D341Med (cell line): ENCODE measurements at regions not wholly inside any gene's neighbourhood (a gene's known extent, or its start where the extent isn't known, plus 50 kb on each side); places are given as distances from the start of the nearest gene placed in this dataset.

Experiments
- DNase-seq: peaks from one replicate; pipeline ENCODE4 v3.0.0; 2012; ENCODE audit warnings: low spot score

DNA sequence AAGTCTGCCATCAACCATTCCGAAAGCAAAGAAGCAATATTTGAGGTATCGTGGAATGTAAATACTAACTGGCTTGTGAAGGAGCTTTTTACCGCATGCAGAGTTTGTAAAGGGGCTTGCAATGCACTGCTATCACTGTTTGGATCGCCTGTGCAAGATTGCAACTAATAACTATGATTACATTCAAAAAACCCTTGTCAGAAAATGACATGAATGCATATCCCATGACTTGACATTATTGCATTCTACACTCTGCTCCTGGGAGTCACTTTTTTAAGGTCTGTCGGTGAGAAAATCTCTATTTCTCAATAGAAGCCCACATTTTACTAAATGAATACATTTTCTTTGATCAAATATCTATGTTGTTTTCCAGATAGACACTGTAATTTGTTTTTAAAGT lies 335.4 kb upstream of the SPTLC3 start:
- DNase-seq = no peak

DNA sequence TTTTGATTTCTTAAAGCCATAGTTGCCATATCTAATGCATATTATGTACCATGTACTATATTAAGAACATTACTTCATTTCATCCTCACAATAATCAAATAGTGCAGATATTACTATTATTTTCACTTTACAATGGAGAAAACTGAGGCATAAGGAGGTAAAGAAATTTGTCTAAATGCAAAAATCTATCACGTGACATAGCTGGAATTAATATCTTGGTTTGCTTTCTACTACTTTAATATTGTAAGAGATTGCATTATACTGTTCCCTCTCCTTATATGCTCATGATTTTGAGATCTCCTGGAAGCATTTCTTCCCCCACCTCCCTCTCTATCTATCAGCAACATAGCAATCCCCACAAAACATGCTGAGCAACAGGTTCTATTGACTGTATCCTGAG lies 330.8 kb upstream of the SPTLC3 start:
- DNase-seq = no peak

DNA sequence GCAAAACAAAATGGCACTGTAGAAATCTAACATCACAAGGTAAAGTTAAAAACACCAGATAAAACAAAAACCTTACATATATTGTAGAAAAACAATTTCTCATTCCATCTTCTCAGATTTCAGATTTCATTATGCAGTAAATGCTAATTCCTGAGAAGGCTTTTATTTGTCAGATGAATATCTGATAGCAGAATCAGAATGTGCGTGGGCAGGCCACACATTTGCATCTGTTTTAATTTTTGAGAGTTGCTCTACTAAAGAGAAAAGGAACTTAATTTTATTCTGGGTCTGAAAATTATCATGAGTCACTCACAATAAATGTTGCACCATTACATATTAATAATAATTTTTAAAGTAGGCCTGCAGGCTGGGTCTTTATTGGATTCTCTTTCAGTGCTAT lies 329.3 kb upstream of the SPTLC3 start:
- DNase-seq = no peak

DNA sequence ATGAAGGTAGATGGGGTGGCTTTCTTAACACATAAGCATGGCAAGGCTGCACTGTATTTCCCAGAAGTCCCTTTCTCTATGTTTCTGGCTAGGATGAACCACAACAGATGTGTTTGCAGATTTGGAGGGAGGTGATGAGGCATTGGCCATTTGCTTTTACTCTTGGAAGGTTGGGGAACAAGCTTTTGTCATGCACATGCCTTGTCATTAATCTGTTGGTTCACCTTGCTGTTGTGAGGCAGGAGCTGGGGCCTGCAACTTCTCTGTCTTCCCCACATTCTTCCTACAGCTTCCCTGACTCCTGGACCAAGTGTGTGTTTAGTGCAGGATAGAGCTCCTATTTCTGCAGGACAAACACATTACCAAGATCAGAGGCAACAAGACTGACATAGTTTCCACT lies 326.2 kb upstream of the SPTLC3 start:
- no peak for DNase-seq

DNA sequence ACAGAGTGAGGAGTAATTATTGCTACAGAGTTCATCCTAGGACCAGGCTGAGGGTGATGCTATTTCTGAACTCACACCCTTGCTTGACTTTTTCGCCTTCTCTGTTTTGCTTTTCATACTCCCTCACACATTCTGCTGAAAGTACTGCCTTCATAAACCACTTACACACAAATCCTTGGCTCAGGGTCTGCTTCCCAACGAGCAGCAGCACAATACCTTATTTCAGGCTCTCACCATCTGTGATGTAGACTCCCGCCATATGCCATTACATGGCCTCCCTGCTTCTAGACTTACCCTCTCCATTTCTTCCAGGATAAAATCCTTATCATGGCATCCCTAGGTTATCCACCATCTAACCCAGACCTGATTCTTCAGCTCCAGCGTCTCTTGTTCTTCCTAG lies 321.3 kb upstream of the SPTLC3 start:
- DNase-seq = no peak

DNA sequence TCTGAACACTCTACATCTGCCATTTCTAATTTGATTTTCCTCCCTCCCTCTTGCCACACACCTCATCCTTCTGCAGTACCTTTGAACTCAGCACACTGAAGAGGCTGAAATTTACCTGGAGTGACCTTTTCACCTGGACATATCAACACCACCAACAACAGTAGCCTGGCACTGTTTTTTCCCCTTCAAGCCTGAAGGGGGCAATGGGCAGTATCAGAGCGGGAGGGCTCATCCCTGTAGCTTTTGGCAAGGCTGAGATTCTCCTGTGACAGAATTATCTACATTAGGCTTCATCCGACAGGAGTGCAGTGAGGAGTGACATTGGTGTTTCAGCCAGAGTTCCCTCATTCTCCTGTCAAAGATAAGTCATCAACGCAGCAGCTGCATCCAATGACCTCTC lies 312.8 kb upstream of the SPTLC3 start:
- no peak for DNase-seq

DNA sequence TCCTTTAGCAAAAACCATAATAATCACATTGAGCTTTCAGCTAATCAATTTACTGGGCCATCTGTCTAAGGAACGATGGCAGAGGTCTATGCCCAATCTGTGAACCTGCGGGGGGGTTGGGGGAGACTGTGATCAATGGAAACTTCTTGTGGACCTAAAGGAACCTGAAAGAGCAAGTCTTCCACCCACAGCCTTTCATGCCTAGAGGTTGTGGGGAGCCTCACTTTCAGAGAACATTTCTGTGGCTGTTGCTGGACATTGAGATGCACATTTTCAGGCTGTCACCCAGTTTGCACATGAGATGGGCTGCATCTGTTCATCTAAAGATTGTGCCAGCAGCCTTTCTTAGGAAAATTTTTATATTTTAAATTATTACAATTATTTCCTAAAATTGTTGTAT lies 310.0 kb upstream of the SPTLC3 start:
- DNase-seq = no peak

DNA sequence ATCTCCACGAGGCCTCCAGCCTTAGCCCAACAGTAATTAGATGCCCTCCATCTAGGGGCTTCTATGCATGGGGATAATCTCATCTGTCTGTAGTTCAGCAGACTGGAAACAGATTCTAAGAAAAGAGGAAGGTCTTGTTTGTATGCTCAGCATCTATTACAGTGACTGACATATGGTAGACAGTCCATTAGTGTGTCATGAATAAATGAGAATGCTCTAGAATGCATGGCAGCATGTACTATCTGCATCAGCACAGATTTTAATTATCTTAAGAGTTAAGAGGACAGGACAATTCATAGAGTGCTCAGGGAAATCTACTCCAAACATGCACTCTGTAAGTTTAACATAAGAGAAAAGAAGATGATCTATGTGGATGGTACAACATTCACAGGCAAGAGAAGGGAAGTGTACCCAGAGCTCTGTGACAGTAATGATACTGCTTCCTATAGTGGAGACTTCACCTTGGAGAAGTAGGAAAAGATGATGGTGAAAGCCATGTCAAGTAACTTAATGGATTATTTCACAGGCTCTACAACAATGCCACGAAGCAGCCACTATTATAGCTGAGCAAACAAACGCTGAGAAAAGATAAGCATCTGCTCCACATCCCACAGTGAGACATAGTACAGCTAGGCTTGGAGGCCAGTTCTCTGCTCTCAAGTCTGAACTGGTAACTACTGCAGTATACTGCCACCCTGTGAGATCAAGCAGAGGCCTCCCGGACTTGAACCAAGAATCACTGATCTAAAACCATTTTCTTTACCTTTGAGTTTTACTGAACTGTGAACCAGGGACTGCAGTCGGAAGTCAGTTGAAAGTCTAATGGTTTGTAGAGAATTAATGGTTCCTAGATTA lies 309.2 kb upstream of the SPTLC3 start:
- no peak for DNase-seq

DNA sequence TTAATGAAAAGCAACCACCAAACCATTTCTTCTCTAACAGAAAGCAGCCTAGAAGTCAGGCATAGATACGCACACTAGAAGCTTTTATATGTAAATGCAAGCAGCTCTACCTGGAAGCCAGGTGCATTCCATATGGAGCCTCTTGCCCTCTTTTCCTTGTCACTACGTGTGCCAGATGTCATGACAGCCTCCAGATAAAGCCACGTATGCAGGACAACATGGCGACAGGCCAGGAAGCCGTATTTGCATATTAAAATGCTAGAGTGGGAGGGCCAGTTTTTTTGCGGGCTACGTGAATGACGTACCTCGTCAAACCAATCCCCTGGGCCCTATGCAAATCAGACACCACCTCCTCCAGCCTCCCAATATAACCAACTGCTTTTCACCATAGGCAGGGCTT lies 308.1 kb upstream of the SPTLC3 start:
- no peak for DNase-seq

DNA sequence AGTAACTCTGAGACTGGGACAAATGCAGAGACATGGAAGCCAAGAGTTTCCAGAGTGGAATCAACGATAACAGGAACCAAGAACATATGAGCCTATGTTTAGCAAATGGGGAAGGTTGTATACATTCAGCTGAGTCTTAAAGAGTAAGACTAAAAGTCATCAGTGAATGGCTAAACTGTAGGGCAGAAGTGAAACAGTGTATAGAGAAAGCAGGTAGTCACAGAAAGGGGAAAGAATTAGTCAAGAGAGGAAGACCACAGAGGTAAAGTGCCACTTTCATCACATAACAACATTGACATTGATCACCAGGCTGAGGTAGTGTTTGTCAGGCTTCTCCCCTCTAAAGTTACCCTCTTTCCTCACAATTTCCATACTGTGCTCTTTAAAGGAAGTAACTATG lies 306.5 kb upstream of the SPTLC3 start:
- no peak for DNase-seq

DNA sequence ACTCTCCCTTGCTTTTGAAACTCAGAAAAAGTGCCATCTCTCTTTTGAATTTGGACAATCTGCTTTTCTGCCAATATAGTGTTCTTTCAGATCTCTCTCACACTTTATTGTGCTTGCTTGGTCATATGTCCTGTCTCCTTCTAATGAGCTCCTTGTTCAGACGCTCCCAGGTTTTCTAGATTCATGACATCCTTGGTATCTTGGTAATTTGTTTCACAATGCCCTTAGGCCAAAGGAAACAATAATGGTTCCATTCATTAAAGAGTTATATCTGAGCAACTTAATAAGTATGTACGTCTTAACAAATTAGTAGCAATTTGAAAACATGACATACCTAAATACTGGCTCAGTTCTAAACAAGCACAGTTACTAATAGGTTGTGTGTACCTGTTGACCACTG lies 293.4 kb upstream of the SPTLC3 start:
- no peak for DNase-seq

DNA sequence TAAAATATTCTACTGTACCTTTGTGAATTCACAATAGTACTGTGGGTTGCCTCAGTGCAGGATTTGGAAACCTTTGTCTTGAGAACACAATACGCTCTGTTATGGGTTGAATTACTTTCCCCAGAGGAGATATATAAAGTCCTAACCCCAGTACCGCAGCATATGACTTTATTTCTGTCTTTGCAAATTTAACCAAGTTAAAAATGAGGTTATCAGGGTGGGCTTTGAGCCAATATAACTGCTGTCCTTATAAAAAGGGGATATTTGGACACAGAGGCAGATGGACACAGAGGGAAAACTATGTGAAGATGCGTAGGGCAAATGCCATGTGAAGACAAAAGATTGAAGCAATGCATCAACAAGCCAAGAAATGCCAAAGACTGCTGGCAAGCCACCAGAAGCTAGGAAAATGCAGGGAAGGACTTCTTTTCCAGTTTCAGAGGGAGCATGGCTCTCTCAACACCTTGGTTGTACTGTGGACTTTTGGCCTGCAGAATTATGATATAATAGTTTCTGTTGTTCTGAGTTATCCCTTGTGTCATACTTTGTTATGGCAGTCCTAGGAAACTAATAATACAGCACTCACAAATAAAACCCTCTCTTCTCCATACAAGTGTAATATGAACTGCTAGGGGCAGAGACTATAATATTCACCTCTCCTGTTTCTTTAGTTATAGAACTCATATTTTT lies 292.6 kb upstream of the SPTLC3 start:
- no peak for DNase-seq

DNA sequence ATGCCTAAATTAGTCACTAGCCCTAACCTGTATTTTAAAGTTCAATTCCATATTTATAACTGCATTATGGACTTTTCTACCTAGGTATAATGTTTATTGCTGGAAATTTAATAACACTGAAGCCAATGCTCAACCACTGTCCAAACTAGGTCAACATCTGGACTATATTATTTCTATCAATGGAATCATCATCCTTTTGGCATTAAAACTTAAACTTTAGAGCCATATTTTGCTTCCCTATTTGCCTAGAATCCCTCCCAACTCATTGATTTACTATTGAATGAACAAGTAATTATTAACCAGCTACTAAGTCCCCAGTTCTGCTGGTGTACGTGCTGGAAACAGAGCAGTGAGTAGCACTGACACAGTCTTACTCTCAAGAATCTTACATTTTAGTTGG lies 291.7 kb upstream of the SPTLC3 start:
- DNase-seq = no peak

DNA sequence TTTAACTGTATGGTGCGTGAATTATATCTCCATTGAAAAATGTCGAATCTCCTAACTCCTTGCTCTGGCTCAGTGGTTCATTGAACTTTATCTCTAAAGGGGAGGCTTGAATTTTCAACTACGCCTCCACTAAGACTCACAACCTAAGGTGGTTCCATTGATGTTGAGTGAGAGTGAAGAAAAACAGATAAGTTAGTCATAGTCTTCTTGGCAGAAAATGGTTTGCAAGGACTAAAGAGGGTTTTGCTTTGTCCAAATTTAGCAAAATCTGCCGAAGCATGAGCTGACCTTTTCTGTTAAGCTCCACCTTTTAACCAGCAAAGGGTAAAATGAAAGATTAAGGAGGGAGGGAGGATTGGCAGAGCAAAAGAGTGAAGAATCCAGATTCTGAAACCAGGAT lies 290.2 kb upstream of the SPTLC3 start:
- DNase-seq = no peak

DNA sequence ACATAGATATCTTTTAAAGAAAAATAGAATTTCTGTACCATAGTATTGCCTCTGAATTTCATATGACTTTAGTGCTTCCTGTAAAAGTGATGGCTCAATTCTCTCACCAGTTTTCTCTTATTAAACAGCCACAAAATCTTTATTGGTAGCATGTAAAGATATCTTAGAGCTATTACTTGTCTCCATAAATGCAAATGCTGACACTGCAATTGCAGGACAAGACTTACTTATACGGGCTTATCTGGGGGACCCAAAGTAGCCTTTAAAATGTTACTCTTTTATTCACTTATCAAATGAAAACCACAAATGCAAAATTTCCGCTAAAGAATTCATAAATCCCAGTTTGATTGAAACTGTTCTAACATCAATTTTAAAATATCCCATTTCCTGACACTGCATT lies 287.1 kb upstream of the SPTLC3 start:
- no peak for DNase-seq

DNA sequence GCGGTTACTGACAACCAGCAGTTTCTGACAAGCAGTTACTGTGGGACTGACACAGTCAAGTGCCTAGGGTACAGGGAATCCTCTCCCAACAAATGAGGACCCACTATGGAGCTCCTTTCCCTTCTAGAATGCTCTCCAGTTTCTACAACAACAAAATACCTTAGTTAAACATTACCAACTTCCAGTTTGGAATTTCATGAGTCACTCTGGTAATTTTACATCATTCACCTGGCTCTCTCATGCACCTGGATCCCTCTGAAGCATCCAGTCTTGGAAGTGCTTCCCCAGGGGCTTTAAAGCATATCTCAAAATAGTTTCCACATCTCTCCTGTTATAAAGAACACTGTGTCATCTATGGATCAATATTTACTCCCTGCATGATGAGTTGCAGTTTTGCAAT lies 286.7 kb upstream of the SPTLC3 start:
- DNase-seq = no peak

DNA sequence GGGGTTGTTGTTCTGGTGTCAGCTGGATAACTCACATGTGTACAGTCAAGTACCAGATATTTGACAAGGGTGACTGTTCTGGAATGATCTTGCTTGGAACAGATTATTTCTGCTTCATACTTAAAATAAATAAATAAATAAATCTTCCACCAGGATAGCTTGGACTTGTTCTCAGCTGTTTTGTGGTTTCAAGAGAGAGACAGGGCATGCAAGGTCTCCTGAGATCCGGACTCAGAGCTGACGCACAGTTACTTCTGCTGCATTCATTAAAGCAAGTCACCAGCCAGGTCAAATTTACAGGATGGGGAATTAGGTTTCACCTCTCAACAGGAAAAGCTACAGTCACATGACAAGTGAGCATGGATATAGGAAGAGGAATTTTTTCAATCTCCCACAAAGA lies 285.0 kb upstream of the SPTLC3 start:
- no peak for DNase-seq

DNA sequence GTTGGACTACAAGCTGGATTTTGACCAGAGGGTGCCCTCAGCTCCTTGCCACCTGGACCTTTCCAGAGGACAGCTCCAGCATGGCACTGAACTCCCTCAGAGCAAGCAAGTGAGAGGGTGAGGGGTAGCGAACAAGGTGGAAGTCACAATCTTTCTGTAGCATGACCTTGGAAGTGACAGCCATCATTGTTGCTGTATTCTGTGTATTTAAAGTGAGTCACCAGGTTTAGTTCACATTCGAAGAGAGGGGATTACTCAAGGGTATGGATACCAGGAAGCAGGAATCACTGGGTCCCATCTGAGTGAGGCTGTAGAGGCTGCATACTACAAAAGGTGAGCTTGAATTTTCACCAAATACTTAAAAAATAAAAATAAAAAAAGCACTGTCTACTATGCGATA lies 280.0 kb upstream of the SPTLC3 start:
- DNase-seq = no peak

DNA sequence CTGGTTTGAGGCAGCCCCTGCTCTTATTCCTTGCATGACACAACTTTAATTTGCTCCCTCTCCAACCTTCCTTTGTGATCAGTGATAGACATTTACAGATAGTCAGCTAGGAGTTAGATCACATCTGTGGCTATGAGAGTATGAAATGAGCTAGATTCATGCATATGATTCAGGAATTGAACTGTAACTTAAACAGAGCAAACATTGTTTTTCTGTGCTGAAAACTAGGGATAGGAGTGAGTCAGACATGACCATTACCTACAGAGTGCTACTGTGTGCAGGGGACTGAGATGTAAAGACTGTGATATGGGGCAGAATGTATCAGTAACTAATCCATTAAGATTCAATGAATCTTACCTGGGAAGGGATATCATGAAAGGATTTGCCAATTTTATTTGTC lies 279.4 kb upstream of the SPTLC3 start:
- no peak for DNase-seq

DNA sequence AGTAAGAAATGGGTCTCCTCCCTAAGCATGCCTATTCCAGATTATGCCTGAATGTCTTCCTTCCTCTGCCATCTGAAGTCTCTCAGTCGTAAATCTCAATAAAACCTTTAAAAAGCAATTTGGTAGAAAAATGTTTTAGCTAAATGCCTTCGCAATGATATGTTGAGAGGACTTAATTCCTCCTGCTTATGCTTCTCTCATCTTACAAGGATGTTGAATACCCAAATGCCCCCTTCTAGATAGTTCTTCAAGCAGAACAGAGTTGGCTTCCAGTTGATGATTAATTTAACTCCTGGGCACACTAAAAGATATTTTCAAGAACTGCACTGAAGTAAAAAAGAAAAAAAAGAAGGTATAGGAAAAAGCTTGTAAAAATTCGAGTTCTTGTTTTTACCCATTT lies 275.0 kb upstream of the SPTLC3 start:
- DNase-seq = no peak

DNA sequence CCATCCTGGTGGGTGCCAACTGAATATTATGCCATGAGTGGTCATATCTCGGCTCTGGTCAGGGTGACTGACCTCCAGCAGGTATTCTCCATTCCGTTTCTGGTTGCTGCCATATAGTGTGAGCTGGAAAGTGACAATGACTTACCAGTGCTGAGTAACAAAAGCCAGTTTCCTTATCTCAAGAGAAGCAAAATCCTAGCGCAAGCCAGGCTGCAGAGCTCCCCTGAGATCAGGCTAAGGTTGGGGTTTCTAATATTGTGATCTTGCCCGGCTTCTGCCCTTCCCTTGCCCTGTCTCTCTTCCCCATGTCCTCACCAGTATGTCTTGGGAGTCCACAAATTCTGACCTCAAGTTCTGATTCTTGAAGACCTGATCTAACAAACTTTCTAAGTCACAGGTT lies 271.3 kb upstream of the SPTLC3 start:
- no peak for DNase-seq

DNA sequence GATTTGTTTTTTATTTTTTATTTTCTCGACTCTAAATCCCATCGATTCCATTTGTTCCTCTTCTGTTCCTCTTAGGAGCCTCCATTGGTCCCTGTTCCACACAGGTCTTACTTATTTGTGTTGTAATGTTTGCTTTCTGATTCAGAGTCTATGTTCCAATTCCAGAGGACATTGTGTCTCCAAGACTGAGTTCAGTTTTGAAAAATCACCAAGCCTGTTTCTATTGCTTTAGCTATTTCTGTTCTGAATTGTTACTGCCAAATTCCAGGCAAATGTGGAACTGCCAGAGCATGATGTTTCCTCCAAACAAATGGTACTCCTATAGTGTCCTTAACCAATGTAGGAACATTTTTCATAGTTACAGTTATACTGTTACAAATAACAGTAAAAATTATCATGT lies 270.9 kb upstream of the SPTLC3 start:
- DNase-seq = no peak

DNA sequence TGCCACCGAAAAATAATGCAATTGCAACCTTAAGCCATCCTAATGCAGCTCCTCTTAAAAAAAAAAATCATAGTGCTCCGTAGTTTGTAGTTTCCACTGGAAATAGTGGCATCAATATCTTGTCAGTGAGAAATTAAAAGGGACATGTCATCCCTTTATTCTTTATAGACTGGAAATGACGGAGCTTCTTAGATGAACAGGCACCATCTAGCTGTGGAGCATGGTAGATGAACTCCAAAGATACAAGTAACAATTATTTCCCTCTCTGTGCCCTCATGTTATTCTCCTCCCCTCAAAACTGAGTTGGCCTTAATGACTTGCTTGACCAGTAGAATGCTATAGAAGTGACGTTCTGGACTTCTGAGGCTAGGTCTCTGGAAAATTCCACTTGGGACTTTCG lies 268.1 kb upstream of the SPTLC3 start:
- no peak for DNase-seq

DNA sequence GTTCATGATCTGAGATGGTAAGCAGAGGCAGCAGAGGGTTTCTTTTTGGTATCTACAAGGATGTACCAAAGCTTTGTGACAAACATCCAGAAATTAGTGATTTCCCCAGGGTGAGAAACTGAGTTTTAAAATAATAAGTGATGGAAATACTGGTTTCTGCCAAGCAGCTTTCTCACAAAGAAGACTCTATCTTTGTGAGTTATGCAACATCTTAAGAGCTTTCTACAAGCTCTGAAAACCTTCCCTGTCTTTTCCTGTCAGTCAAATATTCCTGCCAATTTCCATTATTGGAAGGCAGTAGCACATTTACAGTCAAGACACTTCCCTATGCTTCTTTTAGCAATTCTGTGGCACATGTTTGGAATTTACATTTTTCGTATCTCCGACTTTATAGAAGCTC lies 264.7 kb upstream of the SPTLC3 start:
- no peak for DNase-seq
